GM12878 (cell line): ENCODE measurements at regions not wholly inside any gene's neighbourhood (a gene's known extent, or its start where the extent isn't known, plus 50 kb on each side); places are given as distances from the start of the nearest gene placed in this dataset.

ENCODE experiments used
- ATAC-seq: fragments of 200-7000 bp; cut with Tn5 transposase; 3 replicates; pipeline ENCODE4 v1.9.1; 2020; ENCODE audit warnings: mild to moderate bottlenecking, moderate library complexity
- BruUV-seq: library from RNA; stranded (reverse); fragments of 400-500 nt; replicated peaks from 2 replicates; lab custom pipeline; 2021; lab: Mats Ljungman, UMichigan
- CTCF ChIA-PET: fragments of 300-600 bp; sonication (Branson Sonifier 250); formaldehyde crosslinking; extraction: SDS; loops from one replicate; lab custom pipeline; 2021; ENCODE audit warnings: inconsistent platforms; lab: Yijun Ruan, JAX
- POLR2A ChIA-PET: fragments of 350-600 bp; formaldehyde crosslinking; extraction: SDS; loops from one replicate; lab custom pipeline; 2021; ENCODE audit warnings: inconsistent platforms; lab: Charles Lee
- RAD21 ChIA-PET: fragments of 300-600 bp; sonication (Branson Sonifier 250); formaldehyde crosslinking; loops from one replicate; lab custom pipeline; 2023; ENCODE audit warnings: antibody characterized with exemption; ENCODE audit not compliant: unreplicated experiment; lab: Charles Lee
- SMC1A ChIA-PET: fragments of 300-600 bp; sonication (Branson Sonifier 250); formaldehyde crosslinking; loops from one replicate; lab custom pipeline; 2023; ENCODE audit not compliant: unreplicated experiment, uncharacterized antibody; lab: Charles Lee
- DNase-seq: peaks from one replicate; pipeline ENCODE4 v3.0.0-alpha.2; 2011; ENCODE audit warnings: low read depth, low spot score
- FAIRE-seq: peaks from 3 replicates; lab custom pipeline; 2011; peaks lifted over from hg19 to GRCh38; lab: Jason Lieb, UNC
- H2AFZ ChIP-seq: 2 replicates; pipeline ENCODE4 v1.6.0; 2011; ENCODE audit warnings: low read depth, low read length, control low read depth; ENCODE audit not compliant: control insufficient read depth
- H3K27ac ChIP-seq: 2 replicates; pipeline ENCODE4 v1.5.1; 2011; ENCODE audit warnings: control low read depth; ENCODE audit not compliant: control insufficient read depth, insufficient read depth
- H3K27me3 ChIP-seq, 2 experiments: replicated peaks in 1 of 2; 2 replicates each; pipeline versions ENCODE4 v1.6.0 to v1.6.1; 2011; ENCODE audit warnings: low read length in 1 of 2; ENCODE audit not compliant: control insufficient read depth in 2 of 2, insufficient read depth in 2 of 2
- H3K36me3 ChIP-seq, 2 experiments: 2 replicates each; pipeline ENCODE4 v1.5.1; 2011; ENCODE audit warnings: low read length in 1 of 2; ENCODE audit not compliant: control insufficient read depth in 2 of 2, insufficient read depth in 2 of 2
- H3K4me1 ChIP-seq: 2 replicates; pipeline ENCODE4 v1.6.1; 2011; ENCODE audit warnings: mild to moderate bottlenecking, low read length, moderate library complexity, mixed read lengths; ENCODE audit not compliant: control insufficient read depth, insufficient read depth
- H3K4me2 ChIP-seq: 2 replicates; pipeline ENCODE4 v1.6.0; 2011; ENCODE audit warnings: control low read depth; ENCODE audit not compliant: control insufficient read depth, insufficient read depth
- H3K4me3 ChIP-seq: fragments of 200-600 bp; sonication (generic); 2 replicates; pipeline ENCODE4 v1.5.1; 2016
- H3K79me2 ChIP-seq: 2 replicates; pipeline ENCODE4 v1.6.0; 2011; ENCODE audit warnings: low read length; ENCODE audit not compliant: control insufficient read depth, insufficient read depth
- H3K9ac ChIP-seq: 2 replicates; pipeline ENCODE4 v1.8.0; 2011; ENCODE audit warnings: low read length, control low read depth, mixed read lengths; ENCODE audit not compliant: control insufficient read depth, insufficient read depth
- H3K9me3 ChIP-seq: replicated peaks from 3 replicates; pipeline ENCODE4 v1.5.1; 2011; ENCODE audit warnings: mild to moderate bottlenecking, low read length; ENCODE audit not compliant: control insufficient read depth, insufficient read depth
- H4K20me1 ChIP-seq: 2 replicates; pipeline ENCODE4 v1.6.0; 2011; ENCODE audit not compliant: control insufficient read depth, insufficient read depth
- BCL3 ChIP-seq: IDR thresholded peaks from 2 replicates; pipeline ENCODE4 v1.6.1; 2011; ENCODE audit warnings: borderline replicate concordance, low read depth, mild to moderate bottlenecking, moderate library complexity, low read length; ENCODE audit not compliant: insufficient read depth, poor library complexity, severe bottlenecking
- BMI1 ChIP-seq: fragments of 450-650 bp; IDR thresholded peaks from 2 replicates; pipeline ENCODE4 v1.6.1; 2016; ENCODE audit warnings: mild to moderate bottlenecking, moderate library complexity, borderline replicate concordance
- FOXK2 ChIP-seq: fragments of 450-650 bp; IDR thresholded peaks from 2 replicates; pipeline ENCODE4 v1.6.1; 2017; ENCODE audit warnings: mild to moderate bottlenecking, moderate library complexity
- IRF4 ChIP-seq: IDR thresholded peaks from 2 replicates; pipeline ENCODE4 v1.6.1; 2011; ENCODE audit warnings: low read depth, low read length
- NR2C2 ChIP-seq: IDR thresholded peaks from 2 replicates; pipeline ENCODE4 v1.6.1; 2011; ENCODE audit warnings: borderline replicate concordance, low read depth; ENCODE audit not compliant: control insufficient read depth, insufficient read length
- POLR2AphosphoS5 ChIP-seq: IDR thresholded peaks from 2 replicates; pipeline ENCODE4 v1.6.1; 2011; ENCODE audit warnings: mild to moderate bottlenecking, low read length, inconsistent platforms
- RB1 ChIP-seq: fragments of 450-650 bp; formaldehyde crosslinking; IDR thresholded peaks from 2 replicates; pipeline ENCODE4 v1.6.1; 2017; ENCODE audit warnings: mild to moderate bottlenecking, borderline replicate concordance
- SIX5 ChIP-seq: IDR thresholded peaks from 2 replicates; pipeline ENCODE4 v1.6.1; 2011; ENCODE audit warnings: mild to moderate bottlenecking, low read depth, low read length, moderate library complexity; ENCODE audit not compliant: severe bottlenecking
- SMAD1 ChIP-seq: fragments of 450-650 bp; IDR thresholded peaks from 2 replicates; pipeline ENCODE4 v1.6.1; 2018; ENCODE audit warnings: mild to moderate bottlenecking, low read depth; ENCODE audit not compliant: partially characterized antibody
- SMAD5 ChIP-seq: IDR thresholded peaks from 2 replicates; pipeline ENCODE4 v1.6.1; 2016; ENCODE audit warnings: antibody characterized with exemption, low read depth
- YY1 ChIP-seq: IDR thresholded peaks from 2 replicates; pipeline ENCODE4 v1.6.1; 2011; ENCODE audit warnings: low read depth, mild to moderate bottlenecking, low read length
- WGBS: methylation state at CpG from one replicate; pipeline ENCODE4 v1.1.6; 2016; ENCODE audit warnings: low lambda C conversion rate; ENCODE audit not compliant: insufficient replicate concordance, insufficient coverage; ENCODE audit errors: missing lambda C conversion rate; 5-methylcytosine and 5-hydroxymethylcytosine counted together
- in situ Hi-C: fragments of 300-500 bp; cut with MboI; formaldehyde crosslinking; loops from 9 replicates; pipeline ENCODE4 v1.14.3; 2018; ENCODE audit warnings: mixed read lengths
- intact Hi-C: fragments of 100-400 bp; cut with micrococcal nuclease; formaldehyde crosslinking; loops from one replicate; pipeline ENCODE4 v1.14.2; 2022; ENCODE audit not compliant: unreplicated experiment

GRCh38 chr1:80759354-80759753, 1041.4 kb upstream of the ADGRL2 start:
- H2AFZ ChIP-seq = no peak overlapping the region
- no peaks in the 10 kb centered on the region for H3K9me3 ChIP-seq
- ChIA-PET SMC1A (interaction anchor here (1.1 kb wide), 1 partner anchor 10 kb away, joined by 3 read pairs; no protein-coding TSS in a partner anchor), RAD21 (no interaction called here), POLR2A (no interaction called here), CTCF (no interaction called here)
- WGBS = 47% methylated on average over 1 of the region's 1 CpG
- no peak for ATAC-seq
- in situ Hi-C loops = no loop called here
- intact Hi-C loops = no loop called here
- no peaks in the 10 kb centered on the region for H3K4me1 ChIP-seq
- no peak for FAIRE-seq
- TF ChIP-seq BCL3 = no peak
- no peak for TF ChIP-seq SMAD1
- TF ChIP-seq POLR2AphosphoS5 = no peak
- no peak for TF ChIP-seq FOXK2
- TF ChIP-seq YY1 = no peak
- no peak for TF ChIP-seq IRF4
- TF ChIP-seq RB1 = no peak
- no peak for TF ChIP-seq SIX5
- no peak for TF ChIP-seq NR2C2
- no peak for TF ChIP-seq BMI1
- no peak for TF ChIP-seq SMAD5
- DNase-seq = no peak
- no peaks in the 10 kb centered on the region for H4K20me1 ChIP-seq
- H3K79me2 ChIP-seq = no peaks in the 10 kb centered on the region
- H3K4me3 ChIP-seq = no peak overlapping the region
- H3K4me2 ChIP-seq = no peak overlapping the region
- no peaks in the 10 kb centered on the region for H3K36me3 ChIP-seq
- no peaks in the 10 kb centered on the region for H3K27me3 ChIP-seq
- BruUV-seq = no TSS peak
- H3K9ac ChIP-seq = no peak overlapping the region
- no peak overlapping the region for H3K27ac ChIP-seq
